CD4-positive, alpha-beta T cell treated with Interleukin-15 for 4 hours (primary cell): ENCODE measurements at regions not wholly inside any gene's neighbourhood (a gene's known extent, or its start where the extent isn't known, plus 50 kb on each side); places are given as distances from the start of the nearest gene placed in this dataset.
"Not testable (repeated sequence)": the region's sequence is repeated elsewhere in the genome, so short reads cannot be mapped to it uniquely, and the experiment has no call there.

Experiments used
- DNase-seq: peaks from one replicate; pipeline ENCODE4 v3.0.0-alpha.2; 2020; ENCODE audit warnings: low spot score

- DNase-seq: no peak
These were observed 439.4 kb upstream of the PFKP start for GRCh38 chr10:2627969-2628368.

GRCh38 chr10:2625094-2625493, 442.3 kb upstream of the PFKP start:
- DNase-seq: no peak

DNA sequence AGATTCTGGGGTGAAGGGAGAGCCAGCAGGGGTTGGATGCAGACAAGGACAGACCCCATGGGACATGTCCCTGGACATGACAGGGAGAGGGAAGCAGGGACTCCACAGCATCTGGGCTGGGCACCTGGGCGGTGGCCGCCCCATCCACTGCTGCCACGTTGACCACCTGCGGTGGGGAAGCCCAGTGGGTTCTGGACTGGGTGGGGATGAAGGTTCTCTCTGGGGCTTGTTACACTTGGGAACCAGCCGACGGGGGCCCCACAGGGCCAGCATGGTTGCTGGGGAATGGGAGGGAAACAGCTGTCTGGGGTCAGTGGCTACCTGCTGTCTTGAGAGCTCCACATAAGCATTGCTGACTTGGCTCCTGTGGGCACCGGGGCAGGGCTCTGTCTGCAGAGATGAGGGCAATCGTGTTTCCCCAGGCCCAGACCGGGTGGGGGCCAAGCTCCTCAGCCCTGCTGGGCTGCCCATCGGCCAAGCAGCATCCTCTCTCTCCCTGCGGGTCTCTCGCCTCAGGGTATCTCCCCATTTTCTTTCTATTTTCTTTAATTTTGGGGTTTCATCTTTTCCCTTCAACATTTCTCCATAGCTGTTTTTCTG, 443.6 kb upstream of the PFKP start:
- no peak for DNase-seq

GRCh38 chr10:2620827-2621521, 446.4 kb upstream of the PFKP start:
- DNase-seq: no peak

DNA sequence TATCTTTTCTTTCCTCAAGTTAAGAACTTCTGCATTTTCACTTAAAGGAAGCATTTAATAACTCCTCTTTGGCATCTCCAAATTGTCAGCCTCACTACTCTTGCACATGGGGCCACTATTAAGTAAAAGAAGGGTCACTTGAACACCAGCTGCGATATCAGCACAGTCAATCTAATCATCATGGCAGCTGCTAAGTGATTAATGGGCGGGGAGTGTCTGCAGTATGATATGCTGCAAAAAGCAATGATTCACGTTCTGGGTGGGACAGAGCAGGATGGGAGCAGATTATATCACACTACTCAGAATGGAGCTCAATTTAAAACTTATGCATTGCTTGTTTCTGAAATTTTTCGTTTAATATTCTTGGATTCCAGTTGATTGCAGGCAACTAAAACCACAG, 447.4 kb upstream of the PFKP start:
- DNase-seq: no peak

- no peak for DNase-seq
These were observed 447.9 kb upstream of the PFKP start for GRCh38 chr10:2619472-2619871.

DNA sequence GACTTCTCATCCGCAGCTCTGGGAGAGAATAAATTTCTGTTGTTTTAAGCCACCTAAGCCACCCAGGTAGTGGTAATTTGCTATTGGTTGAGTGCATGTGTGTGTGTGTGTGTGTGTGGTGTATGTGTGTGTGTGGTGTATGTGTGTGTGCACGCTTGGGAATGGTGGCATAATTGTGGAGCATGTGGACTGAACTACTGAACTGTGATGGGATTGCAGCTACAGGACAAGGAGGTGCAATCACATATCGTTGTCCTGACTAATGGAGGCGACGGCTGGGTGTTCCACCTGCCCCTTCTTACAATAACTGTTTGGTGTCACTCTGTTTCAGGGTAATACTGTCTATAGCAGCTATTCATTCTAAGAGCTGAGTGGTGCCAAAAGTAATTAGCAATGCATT, 448.7 kb upstream of the PFKP start:
- no peak for DNase-seq

DNA sequence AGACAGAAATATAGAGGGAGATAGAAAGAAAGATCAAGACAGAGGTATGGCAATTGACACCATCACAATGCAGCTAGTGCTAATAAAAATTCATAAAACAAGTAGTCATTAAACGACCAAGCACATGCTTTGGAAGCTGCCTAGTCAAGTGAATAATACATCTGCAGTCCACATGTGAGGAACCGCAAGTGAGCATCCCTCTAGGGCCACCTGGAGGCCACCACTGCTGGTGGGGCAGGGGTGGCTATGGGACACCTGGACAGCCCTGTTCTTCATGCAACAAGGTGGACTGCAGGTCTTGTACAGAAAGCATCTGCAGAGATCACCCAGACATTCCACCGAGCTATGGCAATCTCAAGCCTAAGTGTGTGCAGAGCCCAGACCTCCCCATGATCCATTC, 451.1 kb upstream of the PFKP start:
- no peak for DNase-seq

DNA sequence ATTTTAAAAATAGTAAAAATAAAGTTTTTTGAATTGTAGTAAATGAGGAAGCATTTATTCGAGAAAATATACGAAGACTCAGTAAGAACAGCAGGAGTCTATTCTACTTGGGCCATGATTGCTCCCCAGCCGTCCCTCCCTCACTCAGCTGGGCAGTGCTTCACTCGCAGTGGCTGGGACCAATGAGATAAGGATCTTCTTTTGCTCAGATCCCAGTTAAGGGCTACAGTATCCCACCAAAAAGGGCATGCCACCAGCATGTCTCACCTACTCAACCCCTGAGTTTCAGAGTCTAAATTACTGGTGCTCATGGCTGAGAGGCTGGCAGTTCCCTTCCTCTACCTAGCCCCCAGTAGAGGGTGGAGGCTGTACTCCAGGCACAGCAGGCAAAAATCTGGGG, 455.7 kb upstream of the PFKP start:
- DNase-seq: no peak

GRCh38 chr10:2610946-2611345, 456.4 kb upstream of the PFKP start:
- no peak for DNase-seq

- no peak for DNase-seq
These were observed 462.5 kb upstream of the PFKP start for GRCh38 chr10:2604891-2605290.

DNA sequence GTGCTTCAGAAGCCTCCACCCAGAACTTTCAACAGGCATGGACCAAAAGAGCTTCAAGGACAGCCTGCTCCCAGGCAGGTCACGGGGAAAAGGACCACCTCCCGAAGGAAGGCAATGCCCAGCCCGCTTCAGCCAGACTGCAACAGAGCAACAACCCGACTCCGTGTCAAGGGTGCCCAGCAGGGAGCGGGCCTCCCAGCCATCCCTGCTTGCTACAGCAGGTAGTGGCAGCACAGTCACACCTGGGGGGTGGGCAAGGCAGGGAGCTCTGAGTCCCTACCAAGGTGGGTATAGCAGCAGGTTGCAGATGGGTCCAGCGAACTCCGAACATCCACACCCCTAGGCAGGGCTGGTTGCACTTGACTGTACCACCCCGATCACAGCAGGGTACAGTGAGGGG, 467.8 kb upstream of the PFKP start:
- DNase-seq: no peak

DNA sequence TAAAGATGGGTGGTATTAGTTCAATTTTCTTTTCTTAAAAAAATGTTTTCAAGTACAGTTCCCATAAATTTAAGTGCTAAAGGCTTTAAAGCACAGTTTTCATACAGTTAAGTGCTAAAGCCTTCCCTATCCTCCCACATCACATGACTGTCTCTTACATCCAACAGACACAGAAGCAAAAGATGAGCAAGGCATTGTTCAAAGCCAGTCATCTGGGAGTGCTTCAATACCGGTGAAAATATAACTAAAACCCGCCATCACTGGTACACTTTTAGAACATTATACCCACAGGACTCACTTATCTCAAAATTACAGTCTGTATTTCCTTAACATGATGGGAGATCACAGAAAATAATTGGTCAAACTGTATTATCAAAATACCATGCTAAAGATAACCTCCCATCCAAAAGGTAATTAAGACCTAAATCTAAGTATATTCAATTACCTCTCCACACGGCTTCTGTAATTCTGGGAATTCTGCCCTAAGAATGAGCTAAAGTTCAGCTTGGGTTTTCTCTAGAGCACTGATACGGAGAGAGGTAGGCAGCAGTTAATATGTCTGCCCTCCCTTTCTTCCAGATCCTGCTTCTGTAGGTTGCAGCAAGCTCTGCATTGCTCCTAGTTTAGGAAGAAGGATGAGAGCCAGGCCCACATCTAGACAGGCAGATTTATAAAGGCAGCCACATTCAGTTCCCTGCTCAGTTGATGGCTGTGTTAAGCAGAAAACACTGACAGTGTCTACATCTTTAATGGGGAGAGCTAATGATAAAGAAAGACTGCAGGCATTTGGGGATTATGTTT, 474.8 kb upstream of the PFKP start:
- DNase-seq: no peak

DNA sequence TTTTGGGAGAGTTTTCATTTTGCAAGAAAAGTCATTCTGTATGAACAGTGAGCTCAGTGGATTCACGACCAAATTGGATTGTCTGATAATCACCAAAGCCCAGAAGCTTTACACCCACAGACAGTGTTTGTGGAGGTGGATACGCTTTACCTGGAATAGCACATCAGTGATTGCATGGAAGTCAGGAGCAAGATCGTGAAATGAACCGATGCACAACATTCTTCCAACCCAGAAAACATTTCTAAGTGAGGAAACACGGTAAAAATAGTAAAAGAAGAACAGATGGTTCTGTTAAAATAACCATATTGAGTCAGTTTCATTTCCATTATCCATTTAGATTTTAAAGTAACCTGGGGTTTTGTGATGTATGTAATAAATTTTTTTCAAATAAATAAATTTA, 478.2 kb upstream of the PFKP start:
- DNase-seq: no peak

DNA sequence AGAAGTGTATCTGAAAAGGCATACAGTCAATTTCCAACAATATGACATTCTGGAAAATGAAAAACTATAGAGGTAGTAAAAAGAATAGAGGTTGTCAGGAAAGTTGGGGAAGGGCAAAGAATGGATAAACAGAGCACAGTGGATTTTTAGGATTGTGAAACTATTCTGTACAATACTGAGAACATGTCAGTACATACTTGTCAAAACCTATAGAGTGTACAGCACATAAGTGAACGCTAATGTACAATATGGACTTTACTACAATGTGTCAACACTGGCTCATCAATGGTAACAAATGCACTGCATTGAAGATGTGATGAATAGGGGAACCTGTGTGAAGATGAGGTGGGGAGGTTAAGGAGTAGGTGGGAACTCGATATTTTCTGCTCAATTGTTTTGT, 483.0 kb upstream of the PFKP start:
- no peak for DNase-seq

DNA sequence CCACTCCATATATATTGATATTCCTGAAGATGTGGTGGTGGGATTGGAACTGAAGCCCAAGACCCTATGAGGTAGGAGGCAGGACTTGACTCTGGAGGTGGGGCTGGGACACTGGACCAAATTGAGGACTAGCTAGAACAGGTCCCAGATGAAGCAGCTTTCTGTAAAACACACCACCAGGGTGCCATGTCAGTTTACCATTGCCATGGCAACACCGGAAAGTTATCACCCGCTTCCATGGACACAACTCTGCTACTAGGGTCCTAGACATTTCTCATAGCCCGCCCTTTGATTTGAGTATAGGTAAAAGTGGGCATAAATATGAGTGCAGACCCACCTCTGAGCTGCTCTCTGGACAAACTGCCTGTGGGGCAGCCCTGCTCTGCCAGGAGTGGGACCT, 490.5 kb upstream of the PFKP start:
- no peak for DNase-seq

DNA sequence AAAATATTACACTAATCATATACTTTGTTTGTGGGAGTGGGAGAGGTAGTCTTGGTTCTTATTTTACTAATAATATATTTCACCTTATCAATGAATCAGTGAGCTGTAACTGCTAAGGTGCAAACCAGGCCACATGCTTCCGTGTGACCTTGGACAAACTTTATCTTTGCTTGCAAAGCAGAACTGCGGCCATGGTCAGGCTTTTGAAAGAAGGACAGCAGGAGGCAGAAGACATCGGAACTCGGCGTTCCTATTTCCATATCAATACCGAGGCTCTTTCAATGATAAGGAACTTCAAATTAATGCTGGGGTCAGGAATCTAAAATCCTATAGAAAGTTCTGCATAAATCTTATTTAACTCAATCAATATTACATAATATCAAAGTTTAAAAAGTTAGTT, 491.9 kb upstream of the PFKP start:
- DNase-seq: no peak

DNA sequence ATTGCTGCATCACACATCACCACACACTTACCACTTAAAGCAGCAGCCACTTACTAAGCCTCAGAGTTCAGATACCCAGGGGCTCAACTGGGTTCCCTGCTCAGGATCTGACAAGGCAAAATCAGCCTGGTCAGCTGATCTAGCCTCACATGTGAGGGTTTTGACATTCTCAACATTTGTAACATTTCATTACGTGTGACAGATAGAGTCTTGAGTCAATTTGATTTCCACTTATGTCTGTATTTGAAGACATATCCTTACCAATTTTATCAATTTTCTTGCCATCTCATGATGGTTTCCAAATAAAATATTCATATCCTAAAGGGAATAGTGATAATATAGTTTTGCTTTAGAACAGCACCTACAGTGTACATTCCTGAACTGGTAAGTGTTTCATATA, 494.7 kb upstream of the PFKP start:
- no peak for DNase-seq

DNA sequence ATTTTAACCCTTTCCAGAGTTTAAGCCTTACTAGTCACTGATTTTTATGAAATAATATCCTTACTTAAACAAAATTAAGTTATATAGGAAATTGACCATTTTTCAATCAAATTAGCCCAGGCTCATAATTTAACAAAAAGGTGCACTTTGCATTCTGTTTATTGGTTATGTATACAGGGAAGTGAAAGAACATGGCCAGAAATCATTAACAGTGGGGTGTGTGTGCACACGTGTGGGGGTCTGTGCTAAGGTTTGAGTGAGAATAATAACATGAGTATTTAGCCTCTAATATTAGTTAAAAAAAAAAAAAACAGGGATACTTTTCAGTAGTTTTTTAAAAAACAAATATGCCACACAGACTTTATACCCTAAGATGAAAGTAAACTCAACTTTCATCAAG, 510.5 kb upstream of the PFKP start:
- no peak for DNase-seq

DNA sequence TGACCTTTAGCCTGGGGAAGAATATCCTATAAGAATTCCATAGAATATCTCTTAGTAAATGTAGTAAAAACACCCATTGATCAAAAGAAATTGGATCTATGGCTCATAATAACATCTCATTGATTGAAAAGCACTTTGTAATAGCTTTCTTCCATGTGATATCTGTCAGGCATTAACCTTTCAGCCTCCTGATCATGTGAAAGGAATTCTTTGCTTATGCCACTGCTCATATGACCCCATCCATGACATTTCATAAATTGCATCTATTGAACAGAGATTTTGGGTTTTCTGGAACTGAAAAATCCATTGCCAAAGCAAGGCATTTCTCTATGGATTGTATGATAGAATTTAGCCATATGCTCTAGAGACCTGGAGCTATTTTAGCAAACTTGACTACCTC, 519.3 kb upstream of the PFKP start:
- no peak for DNase-seq

DNA sequence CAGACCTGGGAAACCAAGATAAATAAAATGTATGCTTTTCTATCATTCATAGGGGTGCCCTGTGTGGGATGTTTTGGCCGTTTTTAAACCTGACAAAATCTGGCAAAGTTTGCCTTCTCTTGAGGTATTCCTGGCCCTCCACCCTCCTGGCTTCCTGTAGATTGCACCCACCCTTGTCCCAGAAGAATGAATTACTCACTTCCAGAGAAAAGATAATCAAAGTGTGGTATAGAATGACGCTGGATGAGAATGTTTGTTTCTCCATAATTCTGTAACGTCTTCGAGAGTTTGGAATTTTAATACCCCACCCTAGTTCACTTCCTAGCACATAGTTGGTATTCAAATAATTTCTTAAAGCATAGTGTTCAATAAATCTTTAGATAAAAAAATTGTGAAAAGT, 519.7 kb upstream of the PFKP start:
- no peak for DNase-seq

DNA sequence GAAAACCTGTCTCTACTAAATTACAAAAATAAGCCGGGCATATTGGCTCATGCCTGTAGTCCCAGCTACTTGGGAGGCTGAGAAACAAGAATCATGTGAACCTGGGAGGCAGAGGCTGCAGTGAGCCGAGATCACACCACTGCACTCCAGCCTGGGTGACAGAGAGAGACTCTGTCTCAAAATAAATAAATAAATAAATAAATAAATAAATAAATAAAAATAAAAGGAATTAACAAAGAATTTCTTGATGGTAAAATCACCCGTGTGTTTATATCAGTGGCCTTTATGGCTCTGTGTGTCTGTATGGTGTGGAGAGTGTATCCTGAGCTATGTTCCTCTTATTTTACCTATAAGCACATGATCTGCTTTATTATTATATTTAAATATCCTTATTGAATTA, 520.5 kb upstream of the PFKP start:
- not testable (repeated sequence) for DNase-seq

GRCh38 chr10:2543974-2544373, 523.4 kb upstream of the PFKP start:
- no peak for DNase-seq
